ENCODE measurements at regions not wholly inside any gene's neighbourhood (a gene's known extent, or its start where the extent isn't known, plus 50 kb on each side); places are given as distances from the start of the nearest gene placed in this dataset.

- no peak overlapping the region for H3K4me3 ChIP-seq (ENCODE audit: low read depth, low read length)
Measured at GRCh38 chr9:90741036-90741435, 60.6 kb upstream of the SYK start.

GRCh38 chr9:90737742-90738141 is 63.9 kb upstream of the SYK start:
- no peak for TF ChIP-seq CTCF (IDR thresholded peaks at IDR 0.05; ENCODE audit: borderline replicate concordance, insufficient read depth, low read depth, low read length)
- H3K4me3 ChIP-seq (ENCODE audit: low read depth, low read length): no peak overlapping the region

More at GRCh38 chr9:90741036-90741435, 60.6 kb upstream of the SYK start:
- no peak for TF ChIP-seq CTCF (IDR thresholded peaks at IDR 0.05; ENCODE audit: borderline replicate concordance, insufficient read depth, low read depth, low read length)

GRCh38 chr9:90735952-90736351 is 65.7 kb upstream of the SYK start:
- no peak for TF ChIP-seq CTCF (IDR thresholded peaks at IDR 0.05; ENCODE audit: borderline replicate concordance, insufficient read depth, low read depth, low read length)

GRCh38 chr9:90734631-90735030 is 67.0 kb upstream of the SYK start:
- no peak overlapping the region for H3K4me3 ChIP-seq (ENCODE audit: low read depth, low read length)
- no peak for TF ChIP-seq CTCF (IDR thresholded peaks at IDR 0.05; ENCODE audit: borderline replicate concordance, insufficient read depth, low read depth, low read length)

More at GRCh38 chr9:90735952-90736351, 65.7 kb upstream of the SYK start:
- H3K4me3 ChIP-seq (ENCODE audit: low read depth, low read length): no peak overlapping the region

- no peak overlapping the region for H3K4me3 ChIP-seq (ENCODE audit: low read depth, low read length)
- TF ChIP-seq CTCF (IDR thresholded peaks at IDR 0.05; ENCODE audit: borderline replicate concordance, insufficient read depth, low read depth, low read length): no peak
Measured at GRCh38 chr9:90729351-90729750, 72.3 kb upstream of the SYK start.

- H3K4me3 ChIP-seq (ENCODE audit: low read depth, low read length): no peak overlapping the region
- no peak for TF ChIP-seq CTCF (IDR thresholded peaks at IDR 0.05; ENCODE audit: borderline replicate concordance, insufficient read depth, low read depth, low read length)
Measured at GRCh38 chr9:90727488-90727887, 74.1 kb upstream of the SYK start.

- peak; percentile 38; the same call in 1 of the 2 replicates for TF ChIP-seq CTCF (IDR thresholded peaks at IDR 0.05; ENCODE audit: borderline replicate concordance, insufficient read depth, low read depth, low read length)
- no peak overlapping the region for H3K4me3 ChIP-seq (ENCODE audit: low read depth, low read length)
Measured at GRCh38 chr9:90726215-90726614, 75.4 kb upstream of the SYK start.
